Testis (tissue), 2 donors: ENCODE measurements at regions not wholly inside any gene's neighbourhood (a gene's known extent, or its start where the extent isn't known, plus 50 kb on each side); places are given as distances from the start of the nearest gene placed in this dataset.

ENCODE experiments used
- DNase-seq: peaks from one replicate; pipeline ENCODE4 v3.0.0-alpha.2; 2019
- H3K27ac ChIP-seq, 2 donors: fragments of 200-600 bp; sonication (generic); one replicate each; pipeline ENCODE4 v1.5.1; 2019
- H3K27me3 ChIP-seq: fragments of 200-600 bp; sonication (generic); one replicate; pipeline ENCODE4 v1.5.1; 2019
- H3K36me3 ChIP-seq: fragments of 200-600 bp; sonication (generic); one replicate; pipeline ENCODE4 v1.5.1; 2017; ENCODE audit warnings: low read depth; ENCODE audit errors: missing control alignments
- H3K4me1 ChIP-seq: fragments of 200-600 bp; sonication (generic); one replicate; pipeline ENCODE4 v1.5.1; 2019
- H3K4me3 ChIP-seq, 2 donors: fragments of 200-600 bp; sonication (generic); one replicate each; pipeline ENCODE4 v1.5.1; 2017 to 2019
- H3K9me3 ChIP-seq: fragments of 200-600 bp; sonication (generic); one replicate; pipeline ENCODE4 v1.5.1; 2017
- CTCF ChIP-seq, 3 experiments: fragments of 450-650 bp in 2 of 3; fragments of 200-600 bp in 1 of 3; sonication (generic) in 1 of 3; IDR thresholded peaks; one replicate each; pipeline ENCODE4 v1.5.1; 2016 to 2019; ENCODE audit warnings: antibody characterized with exemption in 3 of 3, mild to moderate bottlenecking in 2 of 3, moderate library complexity in 1 of 3
- POLR2A ChIP-seq: fragments of 450-650 bp; IDR thresholded peaks from one replicate; pipeline ENCODE4 v1.6.1; 2017; ENCODE audit warnings: antibody characterized with exemption, mild to moderate bottlenecking, moderate library complexity
- WGBS, 2 donors: methylation state at CpG; one replicate each; pipeline ENCODE4 v1.1.5; 2018; 5-methylcytosine and 5-hydroxymethylcytosine counted together
- intact Hi-C: fragments of 100-400 bp; cut with DNase I; formaldehyde crosslinking; loops from one replicate; pipeline ENCODE4 v1.15.1; 2023; ENCODE audit warnings: low total_unique reads

- intact Hi-C loops, result no loop called here
- Histone ChIP-seq H3K9me3 (no peaks in the 10 kb centered on the region), H3K4me1 (no peaks in the 10 kb centered on the region), H3K27me3 (no peaks in the 10 kb centered on the region), H3K36me3 (no peaks in the 10 kb centered on the region), H3K4me3 (no peak overlapping the region), H3K27ac (no peak overlapping the region)
- no peak for TF ChIP-seq CTCF (IDR thresholded peaks at IDR 0.05)
- no peak for TF ChIP-seq POLR2A
- WGBS, 2 donors, result 88 to 89% methylated on average over 2 of the region's 2 CpGs
- DNase-seq, result no peak
These were observed 329.1 kb downstream of the PPARGC1A start for GRCh38 chr4:23560748-23561147.

- no peaks in the 10 kb centered on the region for H3K9me3 ChIP-seq
- no peak overlapping the region for H3K4me3 ChIP-seq
- intact Hi-C loops, result no loop called here
- no peak for DNase-seq
- no peaks in the 10 kb centered on the region for H3K4me1 ChIP-seq
- H3K36me3 ChIP-seq, result no peaks in the 10 kb centered on the region
- H3K27me3 ChIP-seq, result no peaks in the 10 kb centered on the region
- TF ChIP-seq CTCF (IDR thresholded peaks at IDR 0.05), result no peak
- no peak for TF ChIP-seq POLR2A
- 82 to 85% methylated on average over 2 of the region's 2 CpGs for WGBS, 2 donors
- H3K27ac ChIP-seq, result no peak overlapping the region
These were observed 331.7 kb downstream of the PPARGC1A start for GRCh38 chr4:23558101-23558500.

- WGBS, 2 donors, result 71 to 79% methylated on average over 3 of the region's 3 CpGs
- Histone ChIP-seq H3K36me3 (no peaks in the 10 kb centered on the region), H3K27ac (no peak overlapping the region), H3K9me3 (no peaks in the 10 kb centered on the region), H3K27me3 (no peaks in the 10 kb centered on the region), H3K4me3 (no peak overlapping the region), H3K4me1 (no peaks in the 10 kb centered on the region)
- intact Hi-C loops, result no loop called here
- DNase-seq, result no peak
- no peak for TF ChIP-seq CTCF (IDR thresholded peaks at IDR 0.05)
- TF ChIP-seq POLR2A, result no peak
These were observed 342.2 kb downstream of the PPARGC1A start for GRCh38 chr4:23547601-23548000.

- TF ChIP-seq POLR2A, result no peak
- no peak for TF ChIP-seq CTCF (IDR thresholded peaks at IDR 0.05)
- WGBS, 2 donors, result 89 to 98% methylated on average over 2 of the region's 2 CpGs
- Histone ChIP-seq H3K27me3 (no peaks in the 10 kb centered on the region), H3K4me1 (no peaks in the 10 kb centered on the region), H3K4me3 (no peak overlapping the region), H3K36me3 (no peaks in the 10 kb centered on the region), H3K27ac (no peak overlapping the region), H3K9me3 (no peaks in the 10 kb centered on the region)
- intact Hi-C loops, result no loop called here
- no peak for DNase-seq
These were observed 342.8 kb downstream of the PPARGC1A start for GRCh38 chr4:23547096-23547495.

GRCh38 chr4:23539969-23540569 is 349.8 kb downstream of the PPARGC1A start:
- H3K4me1 ChIP-seq, result no peaks in the 10 kb centered on the region
- H3K36me3 ChIP-seq, result no peaks in the 10 kb centered on the region
- no peaks in the 10 kb centered on the region for H3K27me3 ChIP-seq
- intact Hi-C loops, result no loop called here
- no peak overlapping the region for H3K4me3 ChIP-seq
- 71 to 75% methylated on average over 5 of the region's 5 CpGs for WGBS, 2 donors
- DNase-seq, result no peak
- no peaks in the 10 kb centered on the region for H3K9me3 ChIP-seq
- TF ChIP-seq CTCF (IDR thresholded peaks at IDR 0.05), result no peak
- no peak for TF ChIP-seq POLR2A
- H3K27ac ChIP-seq, result no peak overlapping the region
